DND-41 (cell line): ENCODE measurements at regions not wholly inside any gene's neighbourhood (a gene's known extent, or its start where the extent isn't known, plus 50 kb on each side); places are given as distances from the start of the nearest gene placed in this dataset.

Experiments used
- CTCF ChIP-seq: IDR thresholded peaks from 2 replicates; pipeline ENCODE4 v1.5.1; 2012; ENCODE audit warnings: borderline replicate concordance, low read length, moderate library complexity, mild to moderate bottlenecking; ENCODE audit not compliant: poor library complexity, severe bottlenecking; ENCODE audit errors: extremely low read depth
- EZH2 ChIP-seq: IDR thresholded peaks from 3 replicates; pipeline ENCODE4 v1.6.1; 2012; ENCODE audit warnings: borderline replicate concordance, low read depth, mild to moderate bottlenecking, moderate library complexity, low read length, inconsistent platforms; ENCODE audit not compliant: severe bottlenecking

DNA sequence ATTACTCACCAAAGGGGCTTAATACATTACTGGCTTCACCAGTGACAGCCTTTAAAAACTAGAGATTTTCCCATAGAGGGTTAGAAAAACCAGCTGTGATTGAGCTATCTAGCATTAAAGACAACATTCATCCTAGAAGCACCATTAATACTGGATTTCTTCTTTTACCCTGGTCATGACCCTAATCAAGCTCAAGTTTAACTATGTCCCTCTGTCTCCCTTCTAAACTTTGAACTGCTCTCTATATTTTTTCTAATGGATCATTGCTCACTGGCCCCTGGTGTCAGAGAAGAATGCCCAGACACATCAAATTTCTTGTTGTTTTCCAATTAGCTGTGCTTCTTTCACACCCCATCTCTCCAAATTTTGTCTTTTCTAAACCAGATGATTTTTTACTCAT is 1101.3 kb downstream of the XPNPEP1 start:
- TF ChIP-seq CTCF (no peak), EZH2 (no peak)
